ENCODE measurements at regions not wholly inside any gene's neighbourhood (a gene's known extent, or its start where the extent isn't known, plus 50 kb on each side); places are given as distances from the start of the nearest gene placed in this dataset.

GRCh38 chr11:121766991-121767390 is 314.2 kb upstream of the SORL1-AS1 start:
- intact Hi-C loops (cut with micrococcal nuclease; ENCODE audit: unreplicated experiment) = no loop called here
- Histone ChIP-seq H3K27ac (no peak overlapping the region), H3K36me3 (ENCODE audit: low read depth) (no peaks in the 10 kb centered on the region), H3K27me3 (ENCODE audit: insufficient read depth, low read depth) (peaks cover 96% of the 10 kb centered on the region), H3K4me3 (no peak overlapping the region), H3K9me3 (ENCODE audit: insufficient read depth, low read depth) (no peaks in the 10 kb centered on the region), H4K20me1 (ENCODE audit: insufficient read depth) (no peaks in the 10 kb centered on the region), H3K9me2 (ENCODE audit: insufficient read depth) (no peaks in the 10 kb centered on the region), H3K79me2 (ENCODE audit: low read depth) (no peaks in the 10 kb centered on the region), H3F3A (ENCODE audit: insufficient read depth, low read depth) (no peaks in the 10 kb centered on the region), H2AFZ (no peak overlapping the region), H3K4me2 (no peak overlapping the region), H3K4me1 (replicated peaks; ENCODE audit: insufficient read depth) (no peaks in the 10 kb centered on the region)
- ChIA-PET POLR2A (ENCODE audit: unreplicated experiment) (no interaction called here), CTCF (interaction anchor here (0.6 kb wide), 1 partner anchor 475 kb away, joined by 3 read pairs; no protein-coding TSS in a partner anchor)
- TF ChIP-seq CTCF (conservative IDR thresholded peaks at IDR 0.05) (no peak), EZH2 (IDR thresholded peaks at IDR 0.05; ENCODE audit: low read depth) (no peak)
- no TSS peak for BruUV-seq (replicated peaks)
- DNase-seq = no peak

DNA sequence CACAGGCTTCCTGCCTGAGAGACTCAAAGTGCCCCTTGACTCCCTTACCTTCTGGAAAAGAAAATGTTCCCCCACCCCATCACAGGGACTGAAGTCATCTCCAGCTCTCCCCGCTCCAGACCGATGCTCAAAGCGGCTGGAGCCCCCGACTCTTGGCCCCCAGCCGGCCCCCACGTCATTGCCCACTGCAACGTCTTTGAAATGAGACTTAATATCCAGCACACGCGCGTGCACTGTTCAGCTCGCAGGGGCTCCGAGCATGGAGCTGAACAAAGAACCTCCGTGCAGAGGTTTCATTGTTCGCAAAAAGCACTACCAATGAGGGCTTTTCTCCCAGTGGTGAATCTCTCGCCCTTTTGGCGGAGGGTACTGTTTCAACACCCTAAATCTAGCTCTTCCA is 313.4 kb upstream of the SORL1-AS1 start:
- H3K4me1 ChIP-seq (replicated peaks; ENCODE audit: insufficient read depth) = no peaks in the 10 kb centered on the region
- ChIA-PET POLR2A (ENCODE audit: unreplicated experiment) (no interaction called here), CTCF (no interaction called here)
- TF ChIP-seq EZH2 (IDR thresholded peaks at IDR 0.05; ENCODE audit: low read depth) (no peak), CTCF (conservative IDR thresholded peaks at IDR 0.05) (no peak)
- H3K36me3 ChIP-seq (ENCODE audit: low read depth) = no peaks in the 10 kb centered on the region
- intact Hi-C loops (cut with micrococcal nuclease; ENCODE audit: unreplicated experiment) = no loop called here
- no peaks in the 10 kb centered on the region for H3F3A ChIP-seq (ENCODE audit: insufficient read depth, low read depth)
- no peak for DNase-seq
- no peak overlapping the region for H3K4me3 ChIP-seq
- H3K27me3 ChIP-seq (ENCODE audit: insufficient read depth, low read depth) = peaks cover 98% of the 10 kb centered on the region
- no peaks in the 10 kb centered on the region for H4K20me1 ChIP-seq (ENCODE audit: insufficient read depth)
- no peak overlapping the region for H2AFZ ChIP-seq
- BruUV-seq (replicated peaks) = no TSS peak
- H3K79me2 ChIP-seq (ENCODE audit: low read depth) = no peaks in the 10 kb centered on the region
- no peak overlapping the region for H3K27ac ChIP-seq
- no peak overlapping the region for H3K4me2 ChIP-seq
- no peaks in the 10 kb centered on the region for H3K9me2 ChIP-seq (ENCODE audit: insufficient read depth)
- H3K9me3 ChIP-seq (ENCODE audit: insufficient read depth, low read depth) = 0 out of 2 replicates have a peak, but pooled peaks cover 3% of the 10 kb centered on the region

DNA sequence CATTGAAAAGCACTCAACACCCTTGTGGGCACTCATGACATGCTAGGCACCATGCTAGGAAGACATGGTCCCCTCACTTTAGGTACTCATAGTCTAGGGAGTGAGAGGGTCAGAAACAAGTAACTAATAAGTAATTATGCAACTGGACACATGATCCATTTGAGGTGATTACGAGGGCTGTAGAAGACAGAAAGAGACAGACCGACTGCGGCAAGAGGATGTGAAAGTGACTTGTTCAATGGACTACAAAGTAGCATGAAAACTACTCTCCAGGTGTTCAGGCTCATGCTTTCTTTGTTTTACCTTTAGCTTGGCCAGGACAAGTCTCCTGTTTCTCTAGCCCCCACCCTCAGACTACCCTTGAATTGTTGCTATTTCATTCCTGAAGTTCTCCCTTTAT is 310.8 kb upstream of the SORL1-AS1 start:
- Histone ChIP-seq H3K9me2 (ENCODE audit: insufficient read depth) (no peaks in the 10 kb centered on the region), H3K27me3 (ENCODE audit: insufficient read depth, low read depth) (peaks cover 79% of the 10 kb centered on the region), H3F3A (ENCODE audit: insufficient read depth, low read depth) (no peaks in the 10 kb centered on the region), H3K4me3 (no peak overlapping the region), H3K27ac (no peak overlapping the region), H4K20me1 (ENCODE audit: insufficient read depth) (no peaks in the 10 kb centered on the region), H2AFZ (no peak overlapping the region), H3K79me2 (ENCODE audit: low read depth) (no peaks in the 10 kb centered on the region), H3K4me1 (replicated peaks; ENCODE audit: insufficient read depth) (no peaks in the 10 kb centered on the region), H3K4me2 (no peak overlapping the region), H3K36me3 (ENCODE audit: low read depth) (no peaks in the 10 kb centered on the region), H3K9me3 (ENCODE audit: insufficient read depth, low read depth) (0 out of 2 replicates have a peak, but pooled peaks cover 4% of the 10 kb centered on the region)
- no peak for TF ChIP-seq CTCF (conservative IDR thresholded peaks at IDR 0.05)
- no peak for TF ChIP-seq EZH2 (IDR thresholded peaks at IDR 0.05; ENCODE audit: low read depth)
- intact Hi-C loops (cut with micrococcal nuclease; ENCODE audit: unreplicated experiment) = no loop called here
- BruUV-seq (replicated peaks) = no TSS peak
- ChIA-PET CTCF (no interaction called here), POLR2A (ENCODE audit: unreplicated experiment) (no interaction called here)
- DNase-seq = no peak
